SK-N-SH (cell line): ENCODE measurements at regions not wholly inside any gene's neighbourhood (a gene's known extent, or its start where the extent isn't known, plus 50 kb on each side); places are given as distances from the start of the nearest gene placed in this dataset.

ENCODE experiments used
- CTCF ChIA-PET: fragments of 300-600, 350-600 bp; formaldehyde crosslinking; extraction: SDS; loops from one replicate; lab custom pipeline; 2021; lab: Yijun Ruan, JAX
- POLR2A ChIA-PET: fragments of 350-600 bp; sonication (Branson Sonifier 250); formaldehyde crosslinking; extraction: SDS; loops from one replicate; lab custom pipeline; 2020; ENCODE audit warnings: antibody characterized with exemption, inconsistent platforms; lab: Yijun Ruan, JAX
- DNase-seq: peaks from one replicate; pipeline ENCODE4 v3.0.0; 2012
- H2AFZ ChIP-seq: fragments of 200-600 bp; sonication (generic); 2 replicates; pipeline ENCODE4 v1.8.1; 2016; ENCODE audit warnings: antibody characterized with exemption, mild to moderate bottlenecking, low read depth
- H3F3A ChIP-seq: fragments of 200-600 bp; sonication (generic); replicated peaks from 2 replicates; pipeline ENCODE3; 2016; ENCODE audit warnings: antibody characterized with exemption, mild to moderate bottlenecking; ENCODE audit not compliant: insufficient read depth
- H3K27ac ChIP-seq, 2 experiments: fragments of 200-500 bp in 1 of 2; fragments of 200-600 bp in 1 of 2; sonication (Bioruptor generic) in 1 of 2; sonication (generic), shearing (Covaris generic) in 1 of 2; 2 replicates each; pipeline versions ENCODE4 v1.5.1 to v1.6.1; 2014 to 2016; ENCODE audit warnings: low read depth in 2 of 2, inconsistent platforms in 1 of 2, low read length in 1 of 2, mild to moderate bottlenecking in 1 of 2, mixed read lengths in 1 of 2
- H3K27me3 ChIP-seq: fragments of 200-600 bp; sonication (generic), shearing (Covaris generic); 2 replicates; pipeline ENCODE4 v1.6.1; 2016; ENCODE audit warnings: mixed run types; ENCODE audit not compliant: insufficient read depth
- H3K36me3 ChIP-seq, 2 experiments: fragments of 200-500 bp in 1 of 2; fragments of 200-600 bp in 1 of 2; sonication (Bioruptor generic) in 1 of 2; sonication (generic) in 1 of 2; replicated peaks in 1 of 2; 2 replicates each; pipeline versions ENCODE3 to v1.5.1; 2014 to 2016; ENCODE audit warnings: low read length in 1 of 2, mild to moderate bottlenecking in 1 of 2; ENCODE audit not compliant: insufficient read depth in 2 of 2, control insufficient read depth in 1 of 2
- H3K4me1 ChIP-seq, 2 experiments: fragments of 200-500 bp in 1 of 2; fragments of 200-600 bp in 1 of 2; sonication (Bioruptor generic) in 1 of 2; sonication (generic), shearing (Covaris generic) in 1 of 2; 2 replicates each; pipeline versions ENCODE4 v1.5.1 to v1.6.1; 2014 to 2016; ENCODE audit warnings: low read depth in 1 of 2, low read length in 1 of 2, mixed run types in 1 of 2; ENCODE audit not compliant: insufficient read depth in 2 of 2, control insufficient read depth in 1 of 2
- H3K4me2 ChIP-seq: fragments of 200-600 bp; sonication (generic), shearing (Covaris generic); 2 replicates; pipeline ENCODE4 v1.6.1; 2017; ENCODE audit warnings: mixed run types
- H3K4me3 ChIP-seq, 2 experiments: fragments of 200-500 bp in 1 of 2; fragments of 200-600 bp in 1 of 2; sonication (Bioruptor generic) in 1 of 2; sonication (generic), shearing (Covaris generic) in 1 of 2; 2 replicates each; pipeline versions ENCODE4 v1.5.1 to v1.8.1; 2014 to 2016; ENCODE audit warnings: low read depth in 2 of 2, inconsistent platforms in 1 of 2, low read length in 1 of 2, mild to moderate bottlenecking in 1 of 2, mixed read lengths in 1 of 2, moderate library complexity in 1 of 2
- H3K79me2 ChIP-seq: fragments of 200-600 bp; sonication (generic); 2 replicates; pipeline ENCODE4 v1.8.1; 2017; ENCODE audit warnings: mild to moderate bottlenecking; ENCODE audit not compliant: insufficient read depth
- H3K9ac ChIP-seq: fragments of 200-600 bp; sonication (generic); 2 replicates; pipeline ENCODE4 v1.6.1; 2017; ENCODE audit warnings: mixed run types
- H3K9me2 ChIP-seq: fragments of 200-600 bp; sonication (generic); 2 replicates; pipeline ENCODE4 v1.6.1; 2017; ENCODE audit warnings: mixed run types
- H3K9me3 ChIP-seq: fragments of 200-600 bp; sonication (generic); 2 replicates; pipeline ENCODE4 v1.6.1; 2017; ENCODE audit warnings: mixed run types, mild to moderate bottlenecking, moderate library complexity
- H4K20me1 ChIP-seq: fragments of 200-600 bp; sonication (generic); 2 replicates; pipeline ENCODE4 v1.6.1; 2017; ENCODE audit warnings: mild to moderate bottlenecking, mixed run types; ENCODE audit not compliant: insufficient read depth
- ELF1 ChIP-seq: IDR thresholded peaks from 2 replicates; pipeline ENCODE4 v1.4.0; 2012
- FOSL2 ChIP-seq: IDR thresholded peaks from 2 replicates; pipeline ENCODE4 v1.4.0; 2012; ENCODE audit warnings: low read depth, mild to moderate bottlenecking, moderate library complexity, borderline replicate concordance
- FOXJ3 ChIP-seq: sonication (generic); formaldehyde crosslinking; IDR thresholded peaks from 2 replicates; pipeline ENCODE4 v1.5.1; 2020; ENCODE audit warnings: mild to moderate bottlenecking, missing genetic modification reagents
- FOXM1 ChIP-seq: IDR thresholded peaks from 2 replicates; pipeline ENCODE4 v1.4.0; 2012; ENCODE audit warnings: low read depth, mild to moderate bottlenecking
- GABPA ChIP-seq: IDR thresholded peaks from 2 replicates; pipeline ENCODE4 v1.4.0; 2012; ENCODE audit warnings: low read depth, mild to moderate bottlenecking
- JUND ChIP-seq: IDR thresholded peaks from 2 replicates; pipeline ENCODE4 v1.4.0; 2012
- MEF2A ChIP-seq: IDR thresholded peaks from 2 replicates; pipeline ENCODE4 v1.4.0; 2012; ENCODE audit warnings: low read depth, borderline replicate concordance
- POLR2AphosphoS5 ChIP-seq: IDR thresholded peaks from 2 replicates; pipeline ENCODE4 v1.6.1; 2012; ENCODE audit warnings: low read depth, low read length
- RAD21 ChIP-seq: IDR thresholded peaks from 2 replicates; pipeline ENCODE4 v1.6.1; 2012; ENCODE audit warnings: mild to moderate bottlenecking, low read length
- RCOR1 ChIP-seq: fragments of 150-350 bp; IDR thresholded peaks from 2 replicates; pipeline ENCODE4 v1.6.1; 2017; ENCODE audit warnings: antibody characterized with exemption, low read length
- TAF1 ChIP-seq: IDR thresholded peaks from 2 replicates; pipeline ENCODE4 v1.6.1; 2012; ENCODE audit warnings: low read depth, mild to moderate bottlenecking, low read length, moderate library complexity, borderline replicate concordance
- WGBS: methylation state at CpG from one replicate; pipeline ENCODE4 v1.1.6; 2017; ENCODE audit warnings: low lambda C conversion rate; 5-methylcytosine and 5-hydroxymethylcytosine counted together
- TF ChIP-seq, protein P1 (sequence below): IDR thresholded peaks from 2 replicates; pipeline ENCODE4 v1.6.1; 2012; ENCODE audit warnings: mild to moderate bottlenecking, low read depth, low read length, moderate library complexity
- TF ChIP-seq, protein P2 (sequence below): IDR thresholded peaks from 2 replicates; pipeline ENCODE4 v1.4.0; 2012; ENCODE audit warnings: low read depth, borderline replicate concordance
- TF ChIP-seq, protein P3 (sequence below): IDR thresholded peaks from 2 replicates; pipeline ENCODE4; 2012
- TF ChIP-seq, protein P4 (sequence below): IDR thresholded peaks from 2 replicates; pipeline ENCODE4 v1.4.0; 2012; ENCODE audit warnings: low read depth, borderline replicate concordance

DNA sequence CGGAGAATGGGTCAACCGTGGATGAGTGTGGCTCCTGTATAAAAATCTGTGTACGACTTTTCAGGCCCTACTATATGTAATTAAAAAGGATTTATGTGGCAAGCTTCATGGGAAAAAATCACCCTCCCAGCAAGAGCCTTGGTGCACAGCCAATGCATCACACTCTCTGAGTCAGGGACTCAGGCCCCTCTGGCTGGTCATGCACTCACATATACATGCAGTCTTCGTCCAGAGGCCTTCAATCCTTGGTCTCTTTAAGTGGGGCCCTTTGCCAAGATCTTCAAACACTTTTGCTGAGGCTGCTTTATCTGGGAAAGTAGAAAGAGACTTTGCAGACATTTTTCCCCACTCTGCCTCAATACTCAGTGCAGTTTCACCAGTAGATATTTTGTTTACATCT is 311.4 kb upstream of the FSTL5 start:
- WGBS: 39% methylated on average over 4 of the region's 4 CpGs
- Histone ChIP-seq H3K4me1 (no peaks in the 10 kb centered on the region), H3K4me2 (no peak overlapping the region), H4K20me1 (no peaks in the 10 kb centered on the region), H3K9ac (no peak overlapping the region), H3K36me3 (no peaks in the 10 kb centered on the region), H3K4me3 (no peak overlapping the region), H3F3A (no peaks in the 10 kb centered on the region), H3K27me3 (no peaks in the 10 kb centered on the region), H2AFZ (no peak overlapping the region), H3K27ac (no peak overlapping the region), H3K79me2 (no peaks in the 10 kb centered on the region), H3K9me3 (no peaks in the 10 kb centered on the region), H3K9me2 (no peaks in the 10 kb centered on the region)
- TF ChIP-seq RAD21: no peak
- no peak for TF ChIP-seq MEF2A
- TF ChIP-seq JUND: no peak
- TF ChIP-seq, protein P1, sequence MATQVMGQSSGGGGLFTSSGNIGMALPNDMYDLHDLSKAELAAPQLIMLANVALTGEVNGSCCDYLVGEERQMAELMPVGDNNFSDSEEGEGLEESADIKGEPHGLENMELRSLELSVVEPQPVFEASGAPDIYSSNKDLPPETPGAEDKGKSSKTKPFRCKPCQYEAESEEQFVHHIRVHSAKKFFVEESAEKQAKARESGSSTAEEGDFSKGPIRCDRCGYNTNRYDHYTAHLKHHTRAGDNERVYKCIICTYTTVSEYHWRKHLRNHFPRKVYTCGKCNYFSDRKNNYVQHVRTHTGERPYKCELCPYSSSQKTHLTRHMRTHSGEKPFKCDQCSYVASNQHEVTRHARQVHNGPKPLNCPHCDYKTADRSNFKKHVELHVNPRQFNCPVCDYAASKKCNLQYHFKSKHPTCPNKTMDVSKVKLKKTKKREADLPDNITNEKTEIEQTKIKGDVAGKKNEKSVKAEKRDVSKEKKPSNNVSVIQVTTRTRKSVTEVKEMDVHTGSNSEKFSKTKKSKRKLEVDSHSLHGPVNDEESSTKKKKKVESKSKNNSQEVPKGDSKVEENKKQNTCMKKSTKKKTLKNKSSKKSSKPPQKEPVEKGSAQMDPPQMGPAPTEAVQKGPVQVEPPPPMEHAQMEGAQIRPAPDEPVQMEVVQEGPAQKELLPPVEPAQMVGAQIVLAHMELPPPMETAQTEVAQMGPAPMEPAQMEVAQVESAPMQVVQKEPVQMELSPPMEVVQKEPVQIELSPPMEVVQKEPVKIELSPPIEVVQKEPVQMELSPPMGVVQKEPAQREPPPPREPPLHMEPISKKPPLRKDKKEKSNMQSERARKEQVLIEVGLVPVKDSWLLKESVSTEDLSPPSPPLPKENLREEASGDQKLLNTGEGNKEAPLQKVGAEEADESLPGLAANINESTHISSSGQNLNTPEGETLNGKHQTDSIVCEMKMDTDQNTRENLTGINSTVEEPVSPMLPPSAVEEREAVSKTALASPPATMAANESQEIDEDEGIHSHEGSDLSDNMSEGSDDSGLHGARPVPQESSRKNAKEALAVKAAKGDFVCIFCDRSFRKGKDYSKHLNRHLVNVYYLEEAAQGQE: no peak
- TF ChIP-seq FOSL2: no peak
- TF ChIP-seq, protein P2, sequence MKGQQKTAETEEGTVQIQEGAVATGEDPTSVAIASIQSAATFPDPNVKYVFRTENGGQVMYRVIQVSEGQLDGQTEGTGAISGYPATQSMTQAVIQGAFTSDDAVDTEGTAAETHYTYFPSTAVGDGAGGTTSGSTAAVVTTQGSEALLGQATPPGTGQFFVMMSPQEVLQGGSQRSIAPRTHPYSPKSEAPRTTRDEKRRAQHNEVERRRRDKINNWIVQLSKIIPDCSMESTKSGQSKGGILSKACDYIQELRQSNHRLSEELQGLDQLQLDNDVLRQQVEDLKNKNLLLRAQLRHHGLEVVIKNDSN: no peak
- no peak for TF ChIP-seq RCOR1
- no peak for TF ChIP-seq GABPA
- no peak for TF ChIP-seq ELF1
- TF ChIP-seq, protein P3, sequence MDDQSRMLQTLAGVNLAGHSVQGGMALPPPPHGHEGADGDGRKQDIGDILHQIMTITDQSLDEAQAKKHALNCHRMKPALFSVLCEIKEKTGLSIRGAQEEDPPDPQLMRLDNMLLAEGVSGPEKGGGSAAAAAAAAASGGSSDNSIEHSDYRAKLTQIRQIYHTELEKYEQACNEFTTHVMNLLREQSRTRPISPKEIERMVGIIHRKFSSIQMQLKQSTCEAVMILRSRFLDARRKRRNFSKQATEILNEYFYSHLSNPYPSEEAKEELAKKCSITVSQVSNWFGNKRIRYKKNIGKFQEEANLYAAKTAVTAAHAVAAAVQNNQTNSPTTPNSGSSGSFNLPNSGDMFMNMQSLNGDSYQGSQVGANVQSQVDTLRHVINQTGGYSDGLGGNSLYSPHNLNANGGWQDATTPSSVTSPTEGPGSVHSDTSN: no peak
- TF ChIP-seq, protein P4, sequence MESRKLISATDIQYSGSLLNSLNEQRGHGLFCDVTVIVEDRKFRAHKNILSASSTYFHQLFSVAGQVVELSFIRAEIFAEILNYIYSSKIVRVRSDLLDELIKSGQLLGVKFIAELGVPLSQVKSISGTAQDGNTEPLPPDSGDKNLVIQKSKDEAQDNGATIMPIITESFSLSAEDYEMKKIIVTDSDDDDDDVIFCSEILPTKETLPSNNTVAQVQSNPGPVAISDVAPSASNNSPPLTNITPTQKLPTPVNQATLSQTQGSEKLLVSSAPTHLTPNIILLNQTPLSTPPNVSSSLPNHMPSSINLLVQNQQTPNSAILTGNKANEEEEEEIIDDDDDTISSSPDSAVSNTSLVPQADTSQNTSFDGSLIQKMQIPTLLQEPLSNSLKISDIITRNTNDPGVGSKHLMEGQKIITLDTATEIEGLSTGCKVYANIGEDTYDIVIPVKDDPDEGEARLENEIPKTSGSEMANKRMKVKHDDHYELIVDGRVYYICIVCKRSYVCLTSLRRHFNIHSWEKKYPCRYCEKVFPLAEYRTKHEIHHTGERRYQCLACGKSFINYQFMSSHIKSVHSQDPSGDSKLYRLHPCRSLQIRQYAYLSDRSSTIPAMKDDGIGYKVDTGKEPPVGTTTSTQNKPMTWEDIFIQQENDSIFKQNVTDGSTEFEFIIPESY: no peak
- CTCF ChIA-PET: no interaction called here
- no peak for DNase-seq
- POLR2A ChIA-PET: no interaction called here

DNA sequence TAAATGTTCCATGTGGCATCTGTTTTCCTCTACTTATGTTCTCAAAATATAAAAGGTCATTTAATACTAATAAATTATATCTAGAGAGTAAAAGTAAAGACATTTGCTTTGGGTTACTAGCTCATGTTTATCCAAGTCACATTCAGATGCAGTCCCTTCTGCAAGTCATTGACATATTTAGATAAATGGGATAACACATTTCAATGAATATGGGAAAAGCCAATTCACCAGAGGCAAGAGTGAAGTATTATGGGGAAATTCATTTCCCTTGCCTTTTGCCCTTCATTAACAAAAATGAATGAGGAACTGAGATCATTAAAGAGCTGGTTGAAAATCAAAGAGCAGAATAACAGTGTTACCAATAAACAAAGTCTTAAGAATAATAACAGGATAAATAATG is 306.2 kb upstream of the FSTL5 start:
- no peak overlapping the region for H2AFZ ChIP-seq
- H3K27ac ChIP-seq: no peak overlapping the region
- no peaks in the 10 kb centered on the region for H3K36me3 ChIP-seq
- no peak overlapping the region for H3K4me2 ChIP-seq
- no peaks in the 10 kb centered on the region for H3K9me3 ChIP-seq
- no peaks in the 10 kb centered on the region for H3F3A ChIP-seq
- H3K9me2 ChIP-seq: no peaks in the 10 kb centered on the region
- TF ChIP-seq GABPA (no peak), FOXM1 (no peak), TAF1 (no peak), POLR2AphosphoS5 (no peak), FOSL2 (no peak), FOXJ3 (CRISPR knock-in tag) (no peak), JUND (no peak), RCOR1 (no peak)
- TF ChIP-seq, protein P1: no peak
- DNase-seq: no peak
- no peaks in the 10 kb centered on the region for H3K4me1 ChIP-seq
- no peak overlapping the region for H3K9ac ChIP-seq
- H3K27me3 ChIP-seq: no peaks in the 10 kb centered on the region
- no peaks in the 10 kb centered on the region for H3K79me2 ChIP-seq
- H3K4me3 ChIP-seq: no peak overlapping the region
- ChIA-PET CTCF (interaction anchor here (1.2 to 1.4 kb wide), 2 partner anchors 28 to 863 kb away, joined by 4 read pairs; partner anchors contain the start of gene NPY1R), POLR2A (no interaction called here)
- no peaks in the 10 kb centered on the region for H4K20me1 ChIP-seq
